ENCODE measurements at regions not wholly inside any gene's neighbourhood (a gene's known extent, or its start where the extent isn't known, plus 50 kb on each side); places are given as distances from the start of the nearest gene placed in this dataset.

- TF ChIP-seq GATA3 (IDR thresholded peaks at IDR 0.05; ENCODE audit: low read depth, low read length), result no peak
- no peak for TF ChIP-seq GATA2 (IDR thresholded peaks at IDR 0.05; ENCODE audit: low read depth, low read length)
These were observed 58.1 kb upstream of the LNX1 start for GRCh38 chr4:53649357-53649756.

- TF ChIP-seq GATA2 (IDR thresholded peaks at IDR 0.05; ENCODE audit: low read depth, low read length) (no peak), GATA3 (IDR thresholded peaks at IDR 0.05; ENCODE audit: low read depth, low read length) (no peak)
These were observed 56.3 kb upstream of the LNX1 start for GRCh38 chr4:53647547-53647946.

DNA sequence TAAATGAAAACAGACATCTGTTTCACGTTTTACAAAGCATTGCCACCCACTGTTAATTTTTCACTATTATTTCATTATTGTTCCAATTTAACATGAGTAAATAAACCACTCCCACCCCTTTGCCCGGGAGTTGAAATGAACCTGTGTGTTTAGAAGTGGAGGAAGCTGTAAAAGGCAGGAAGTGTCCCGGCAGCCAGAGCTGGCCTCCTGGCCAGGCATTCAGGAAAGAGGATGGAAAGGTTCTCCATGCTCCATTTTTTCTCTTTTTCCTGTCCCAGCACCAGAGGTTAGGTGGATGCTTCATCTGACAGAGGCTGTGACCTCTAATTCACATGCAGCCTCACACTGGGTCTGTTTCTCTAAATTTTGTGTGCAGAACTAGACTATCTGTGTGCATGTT, 55.5 kb upstream of the LNX1 start:
- TF ChIP-seq GATA2 (IDR thresholded peaks at IDR 0.05; ENCODE audit: low read depth, low read length), result no peak
- no peak for TF ChIP-seq GATA3 (IDR thresholded peaks at IDR 0.05; ENCODE audit: low read depth, low read length)

DNA sequence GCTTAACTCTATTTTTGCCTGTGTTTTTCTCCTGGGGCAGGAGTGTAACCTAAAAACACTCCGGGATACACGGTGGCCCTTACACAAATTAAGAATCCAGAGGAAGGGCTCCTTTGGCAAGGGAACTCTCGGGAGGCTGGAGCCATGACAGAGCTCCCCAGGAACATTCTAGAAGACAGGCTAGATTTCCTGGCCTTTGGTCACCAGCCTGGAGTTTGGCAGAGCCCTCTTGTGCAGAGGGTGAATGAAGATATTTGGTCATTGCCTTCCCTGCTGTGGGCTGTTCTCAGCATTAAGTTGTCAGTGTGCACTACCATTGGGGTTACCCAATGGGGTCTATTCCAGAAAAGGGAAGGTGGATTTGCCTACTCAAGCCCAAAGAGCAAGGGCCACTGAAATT, 53.8 kb upstream of the LNX1 start:
- TF ChIP-seq GATA2 (IDR thresholded peaks at IDR 0.05; ENCODE audit: low read depth, low read length), result no peak
- TF ChIP-seq GATA3 (IDR thresholded peaks at IDR 0.05; ENCODE audit: low read depth, low read length), result no peak

DNA sequence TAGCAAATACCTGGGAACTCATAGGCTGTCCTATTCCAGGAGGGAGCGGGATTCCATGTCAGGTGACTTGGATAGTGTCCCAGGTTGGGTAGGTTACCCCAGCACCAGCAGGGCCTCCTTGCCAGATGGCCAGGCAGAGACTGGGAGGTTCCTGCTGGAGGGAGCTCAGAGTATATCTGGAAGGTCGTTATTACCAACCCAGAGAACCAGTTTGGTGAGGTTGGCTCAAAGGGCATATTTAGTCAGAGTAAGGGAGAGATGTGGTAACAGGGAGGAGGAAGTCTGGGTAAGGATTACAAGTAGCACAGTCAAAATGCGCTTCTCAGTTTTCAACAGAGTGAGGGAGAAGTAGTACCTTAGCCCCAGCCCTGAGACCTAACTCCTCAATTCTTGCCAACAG, 53.3 kb upstream of the LNX1 start:
- no peak for TF ChIP-seq GATA2 (IDR thresholded peaks at IDR 0.05; ENCODE audit: low read depth, low read length)
- TF ChIP-seq GATA3 (IDR thresholded peaks at IDR 0.05; ENCODE audit: low read depth, low read length), result no peak
